Smooth muscle cell (in vitro differentiated cells): ENCODE measurements at regions not wholly inside any gene's neighbourhood (a gene's known extent, or its start where the extent isn't known, plus 50 kb on each side); places are given as distances from the start of the nearest gene placed in this dataset.

Source experiments
- DNase-seq: peaks from one replicate; lab custom pipeline; 2025; ENCODE audit not compliant: unreplicated experiment; lab: John Stamatoyannopoulos, UW
- H2AFZ ChIP-seq: fragments of 200-600 bp; sonication (generic); 2 replicates; pipeline ENCODE4 v1.6.0; 2016; ENCODE audit warnings: antibody characterized with exemption, low read depth, mild to moderate bottlenecking
- H3F3A ChIP-seq: fragments of 200-600 bp; sonication (generic); 2 replicates; pipeline ENCODE4 v1.6.0; 2017; ENCODE audit warnings: antibody characterized with exemption, low read depth
- H3K27ac ChIP-seq: fragments of 200-600 bp; sonication (generic); 2 replicates; pipeline ENCODE4 v1.5.1; 2016; ENCODE audit warnings: low read depth, mild to moderate bottlenecking
- H3K27me3 ChIP-seq: fragments of 200-600 bp; sonication (generic); 2 replicates; pipeline ENCODE4 v1.6.1; 2016; ENCODE audit warnings: low read depth, mild to moderate bottlenecking
- H3K36me3 ChIP-seq: fragments of 200-600 bp; sonication (generic); 2 replicates; pipeline ENCODE4 v1.5.1; 2016; ENCODE audit warnings: low read depth
- H3K4me1 ChIP-seq: fragments of 200-600 bp; sonication (generic); 2 replicates; pipeline ENCODE4 v1.5.1; 2016; ENCODE audit warnings: low read depth
- H3K4me2 ChIP-seq: fragments of 200-600 bp; sonication (generic); 2 replicates; pipeline ENCODE4 v1.6.0; 2016; ENCODE audit warnings: mild to moderate bottlenecking
- H3K4me3 ChIP-seq: fragments of 200-600 bp; sonication (generic); 2 replicates; pipeline ENCODE4 v1.5.1; 2016; ENCODE audit warnings: mild to moderate bottlenecking
- H3K79me2 ChIP-seq: fragments of 200-600 bp; sonication (generic); 2 replicates; pipeline ENCODE4 v1.6.0; 2016; ENCODE audit warnings: low read depth, mild to moderate bottlenecking
- H3K9ac ChIP-seq: fragments of 200-600 bp; sonication (generic); 2 replicates; pipeline ENCODE4 v1.6.0; 2016; ENCODE audit warnings: low read depth
- H3K9me3 ChIP-seq: fragments of 200-600 bp; sonication (generic); replicated peaks from 2 replicates; pipeline ENCODE4 v1.5.1; 2016; ENCODE audit warnings: low read depth
- H4K20me1 ChIP-seq: fragments of 200-600 bp; sonication (generic); 2 replicates; pipeline ENCODE4 v1.6.0; 2016; ENCODE audit warnings: low read depth
- CTCF ChIP-seq: fragments of 200-600 bp; sonication (generic); IDR thresholded peaks from 2 replicates; pipeline ENCODE4 v1.5.1; 2017; ENCODE audit warnings: borderline replicate concordance, mild to moderate bottlenecking, antibody characterized with exemption; ENCODE audit not compliant: insufficient read depth, poor library complexity, severe bottlenecking
- WGBS: methylation state at CpG from one replicate; pipeline ENCODE4 v1.1.7; 2016; ENCODE audit warnings: low lambda C conversion rate; 5-methylcytosine and 5-hydroxymethylcytosine counted together

GRCh38 chr1:105533996-105534395, 1522.5 kb upstream of the PRMT6 start:
- H3K4me2 ChIP-seq: no peak overlapping the region
- H3K4me3 ChIP-seq: no peak overlapping the region
- no peaks in the 10 kb centered on the region for H3K36me3 ChIP-seq
- no peaks in the 10 kb centered on the region for H3K27me3 ChIP-seq
- H3K9me3 ChIP-seq: no peaks in the 10 kb centered on the region
- no peaks in the 10 kb centered on the region for H3F3A ChIP-seq
- H2AFZ ChIP-seq: no peak overlapping the region
- no peak overlapping the region for H3K27ac ChIP-seq
- no peak for TF ChIP-seq CTCF
- no peaks in the 10 kb centered on the region for H4K20me1 ChIP-seq
- no peak overlapping the region for H3K9ac ChIP-seq
- no peaks in the 10 kb centered on the region for H3K79me2 ChIP-seq
- no peak for DNase-seq
- 89% methylated on average over 3 of the region's 3 CpGs for WGBS
- H3K4me1 ChIP-seq: no peaks in the 10 kb centered on the region

- no peak overlapping the region for H2AFZ ChIP-seq
- no peak overlapping the region for H3K4me2 ChIP-seq
- no peak for DNase-seq
- no peaks in the 10 kb centered on the region for H3K79me2 ChIP-seq
- H4K20me1 ChIP-seq: no peaks in the 10 kb centered on the region
- TF ChIP-seq CTCF: no peak
- no peaks in the 10 kb centered on the region for H3K27me3 ChIP-seq
- H3K9me3 ChIP-seq: no peaks in the 10 kb centered on the region
- no peaks in the 10 kb centered on the region for H3F3A ChIP-seq
- H3K27ac ChIP-seq: no peak overlapping the region
- no peaks in the 10 kb centered on the region for H3K4me1 ChIP-seq
- H3K9ac ChIP-seq: no peak overlapping the region
- 69% methylated on average over 1 of the region's 1 CpG for WGBS
- no peak overlapping the region for H3K4me3 ChIP-seq
- no peaks in the 10 kb centered on the region for H3K36me3 ChIP-seq
Observed at GRCh38 chr1:105544475-105544874, 1512.0 kb upstream of the PRMT6 start.

GRCh38 chr1:105556266-105556665, 1500.2 kb upstream of the PRMT6 start:
- Histone ChIP-seq H3K27me3 (no peaks in the 10 kb centered on the region), H3K4me1 (no peaks in the 10 kb centered on the region), H3K4me3 (no peak overlapping the region), H3K9ac (no peak overlapping the region), H3F3A (no peaks in the 10 kb centered on the region), H4K20me1 (no peaks in the 10 kb centered on the region), H3K4me2 (no peak overlapping the region), H3K36me3 (no peaks in the 10 kb centered on the region), H3K27ac (no peak overlapping the region), H2AFZ (peak overlapping the region; percentile 33), H3K9me3 (no peaks in the 10 kb centered on the region), H3K79me2 (no peaks in the 10 kb centered on the region)
- TF ChIP-seq CTCF: no peak
- DNase-seq: no peak
- 62% methylated on average over 2 of the region's 2 CpGs for WGBS

DNA sequence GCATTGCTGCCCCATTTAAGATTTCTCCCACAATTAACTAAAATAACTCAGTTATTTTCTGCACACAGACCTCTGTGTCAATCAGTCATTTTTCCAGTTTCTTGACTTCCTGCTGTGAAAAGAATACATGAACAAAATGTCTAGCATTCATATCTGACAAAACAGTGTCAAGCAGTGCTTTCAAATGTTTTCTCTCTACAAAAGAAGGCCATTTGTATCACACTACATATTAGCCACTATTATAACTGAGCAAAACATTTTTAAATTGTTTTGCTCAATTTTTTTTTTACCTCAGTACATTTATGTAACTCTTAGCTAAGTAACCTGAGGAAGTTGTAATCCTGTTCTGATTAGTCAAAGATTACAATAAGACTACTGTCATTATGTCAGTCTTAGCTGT, 1498.5 kb upstream of the PRMT6 start:
- Histone ChIP-seq H3K79me2 (no peaks in the 10 kb centered on the region), H3K36me3 (no peaks in the 10 kb centered on the region), H3K27ac (no peak overlapping the region), H3K27me3 (no peaks in the 10 kb centered on the region), H3K4me1 (no peaks in the 10 kb centered on the region), H3K4me3 (no peak overlapping the region), H3K9me3 (no peaks in the 10 kb centered on the region), H3F3A (no peaks in the 10 kb centered on the region), H3K4me2 (no peak overlapping the region), H2AFZ (no peak overlapping the region), H4K20me1 (no peaks in the 10 kb centered on the region), H3K9ac (no peak overlapping the region)
- DNase-seq: no peak
- no peak for TF ChIP-seq CTCF
